ENCODE measurements at regions not wholly inside any gene's neighbourhood (a gene's known extent, or its start where the extent isn't known, plus 50 kb on each side); places are given as distances from the start of the nearest gene placed in this dataset.

DNA sequence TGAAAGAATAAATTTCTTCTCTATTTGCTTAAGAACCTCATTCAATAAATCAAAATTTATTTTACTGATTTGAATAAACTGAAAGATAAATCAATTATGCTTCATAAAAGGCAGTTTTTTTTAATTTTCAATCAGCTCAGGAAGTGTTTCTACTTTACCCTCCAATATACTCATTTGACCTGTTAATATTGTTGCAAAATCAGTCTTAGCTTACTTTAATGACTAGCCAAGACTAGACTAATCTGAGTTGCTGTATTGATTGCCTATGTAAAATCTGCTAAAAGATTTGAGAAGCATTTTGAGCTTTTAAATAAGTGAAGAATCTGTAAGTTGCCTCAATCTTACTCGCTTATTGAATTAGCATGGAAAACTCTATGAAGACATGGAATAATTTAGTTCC is 179.1 kb upstream of the LYPLAL1 start:
- TF ChIP-seq, protein P1, sequence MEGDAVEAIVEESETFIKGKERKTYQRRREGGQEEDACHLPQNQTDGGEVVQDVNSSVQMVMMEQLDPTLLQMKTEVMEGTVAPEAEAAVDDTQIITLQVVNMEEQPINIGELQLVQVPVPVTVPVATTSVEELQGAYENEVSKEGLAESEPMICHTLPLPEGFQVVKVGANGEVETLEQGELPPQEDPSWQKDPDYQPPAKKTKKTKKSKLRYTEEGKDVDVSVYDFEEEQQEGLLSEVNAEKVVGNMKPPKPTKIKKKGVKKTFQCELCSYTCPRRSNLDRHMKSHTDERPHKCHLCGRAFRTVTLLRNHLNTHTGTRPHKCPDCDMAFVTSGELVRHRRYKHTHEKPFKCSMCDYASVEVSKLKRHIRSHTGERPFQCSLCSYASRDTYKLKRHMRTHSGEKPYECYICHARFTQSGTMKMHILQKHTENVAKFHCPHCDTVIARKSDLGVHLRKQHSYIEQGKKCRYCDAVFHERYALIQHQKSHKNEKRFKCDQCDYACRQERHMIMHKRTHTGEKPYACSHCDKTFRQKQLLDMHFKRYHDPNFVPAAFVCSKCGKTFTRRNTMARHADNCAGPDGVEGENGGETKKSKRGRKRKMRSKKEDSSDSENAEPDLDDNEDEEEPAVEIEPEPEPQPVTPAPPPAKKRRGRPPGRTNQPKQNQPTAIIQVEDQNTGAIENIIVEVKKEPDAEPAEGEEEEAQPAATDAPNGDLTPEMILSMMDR (IDR thresholded peaks at IDR 0.05 in 8 of 11, conservative IDR thresholded peaks at IDR 0.05 in 3 of 11): no peak
- TF ChIP-seq POLR2A (IDR thresholded peaks at IDR 0.05): no peak
